ENCODE measurements at regions not wholly inside any gene's neighbourhood (a gene's known extent, or its start where the extent isn't known, plus 50 kb on each side); places are given as distances from the start of the nearest gene placed in this dataset.

DNA sequence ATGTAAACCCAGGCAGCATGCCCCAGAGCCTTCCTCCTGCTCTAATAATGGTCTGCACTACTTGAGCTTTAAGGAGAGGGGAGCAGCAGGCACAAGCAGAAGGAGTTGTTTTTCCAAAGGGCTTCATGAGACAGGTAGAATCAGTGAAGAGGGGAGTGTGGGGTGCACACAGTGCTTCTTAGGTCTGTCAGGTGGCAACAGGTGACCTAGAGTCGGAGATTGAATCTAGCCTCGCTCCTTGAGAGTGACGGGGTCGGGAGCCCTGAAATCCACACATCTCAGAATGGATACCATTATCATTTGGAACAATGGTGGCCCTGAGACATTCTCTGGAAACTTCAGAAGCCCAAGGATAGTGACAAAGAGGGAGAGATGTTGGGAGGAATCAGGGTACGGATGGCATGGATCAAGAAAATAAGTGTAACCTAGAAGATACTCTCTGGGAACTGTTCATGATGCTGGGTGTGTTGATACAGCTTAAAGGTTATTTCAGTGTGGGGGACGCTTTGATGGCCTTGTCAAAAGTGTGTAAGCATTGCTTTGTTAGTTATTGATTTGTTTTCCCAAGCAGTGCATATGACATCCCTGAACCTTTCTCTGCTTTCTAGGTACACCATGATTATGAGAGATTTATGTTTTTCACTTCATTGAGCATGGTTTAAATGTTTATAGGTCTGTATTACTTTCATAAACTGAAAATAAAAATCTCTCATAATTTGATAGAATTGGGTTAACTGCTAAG lies 77.8 kb upstream of the L3MBTL3 start:
- TF ChIP-seq, protein P1, sequence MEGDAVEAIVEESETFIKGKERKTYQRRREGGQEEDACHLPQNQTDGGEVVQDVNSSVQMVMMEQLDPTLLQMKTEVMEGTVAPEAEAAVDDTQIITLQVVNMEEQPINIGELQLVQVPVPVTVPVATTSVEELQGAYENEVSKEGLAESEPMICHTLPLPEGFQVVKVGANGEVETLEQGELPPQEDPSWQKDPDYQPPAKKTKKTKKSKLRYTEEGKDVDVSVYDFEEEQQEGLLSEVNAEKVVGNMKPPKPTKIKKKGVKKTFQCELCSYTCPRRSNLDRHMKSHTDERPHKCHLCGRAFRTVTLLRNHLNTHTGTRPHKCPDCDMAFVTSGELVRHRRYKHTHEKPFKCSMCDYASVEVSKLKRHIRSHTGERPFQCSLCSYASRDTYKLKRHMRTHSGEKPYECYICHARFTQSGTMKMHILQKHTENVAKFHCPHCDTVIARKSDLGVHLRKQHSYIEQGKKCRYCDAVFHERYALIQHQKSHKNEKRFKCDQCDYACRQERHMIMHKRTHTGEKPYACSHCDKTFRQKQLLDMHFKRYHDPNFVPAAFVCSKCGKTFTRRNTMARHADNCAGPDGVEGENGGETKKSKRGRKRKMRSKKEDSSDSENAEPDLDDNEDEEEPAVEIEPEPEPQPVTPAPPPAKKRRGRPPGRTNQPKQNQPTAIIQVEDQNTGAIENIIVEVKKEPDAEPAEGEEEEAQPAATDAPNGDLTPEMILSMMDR (IDR thresholded peaks at IDR 0.05; ENCODE audit: low read length): no peak
- no peak for TF ChIP-seq EZH2 (IDR thresholded peaks at IDR 0.05; ENCODE audit: borderline replicate concordance, low read length)
